ENCODE measurements at regions not wholly inside any gene's neighbourhood (a gene's known extent, or its start where the extent isn't known, plus 50 kb on each side); places are given as distances from the start of the nearest gene placed in this dataset.

GRCh38 chr2:133720429-133720828 is 152.2 kb upstream of the NCKAP5 start:
- TF ChIP-seq, protein P1, sequence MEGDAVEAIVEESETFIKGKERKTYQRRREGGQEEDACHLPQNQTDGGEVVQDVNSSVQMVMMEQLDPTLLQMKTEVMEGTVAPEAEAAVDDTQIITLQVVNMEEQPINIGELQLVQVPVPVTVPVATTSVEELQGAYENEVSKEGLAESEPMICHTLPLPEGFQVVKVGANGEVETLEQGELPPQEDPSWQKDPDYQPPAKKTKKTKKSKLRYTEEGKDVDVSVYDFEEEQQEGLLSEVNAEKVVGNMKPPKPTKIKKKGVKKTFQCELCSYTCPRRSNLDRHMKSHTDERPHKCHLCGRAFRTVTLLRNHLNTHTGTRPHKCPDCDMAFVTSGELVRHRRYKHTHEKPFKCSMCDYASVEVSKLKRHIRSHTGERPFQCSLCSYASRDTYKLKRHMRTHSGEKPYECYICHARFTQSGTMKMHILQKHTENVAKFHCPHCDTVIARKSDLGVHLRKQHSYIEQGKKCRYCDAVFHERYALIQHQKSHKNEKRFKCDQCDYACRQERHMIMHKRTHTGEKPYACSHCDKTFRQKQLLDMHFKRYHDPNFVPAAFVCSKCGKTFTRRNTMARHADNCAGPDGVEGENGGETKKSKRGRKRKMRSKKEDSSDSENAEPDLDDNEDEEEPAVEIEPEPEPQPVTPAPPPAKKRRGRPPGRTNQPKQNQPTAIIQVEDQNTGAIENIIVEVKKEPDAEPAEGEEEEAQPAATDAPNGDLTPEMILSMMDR (conservative IDR thresholded peaks at IDR 0.05; ENCODE audit: low read depth in 2 of 2): no peak
- TF ChIP-seq POLR2AphosphoS5 (IDR thresholded peaks at IDR 0.05; ENCODE audit: low read depth): no peak
- no peak for TF ChIP-seq JUNB (IDR thresholded peaks at IDR 0.05; ENCODE audit: unreplicated experiment)
- TF ChIP-seq, protein P2, sequence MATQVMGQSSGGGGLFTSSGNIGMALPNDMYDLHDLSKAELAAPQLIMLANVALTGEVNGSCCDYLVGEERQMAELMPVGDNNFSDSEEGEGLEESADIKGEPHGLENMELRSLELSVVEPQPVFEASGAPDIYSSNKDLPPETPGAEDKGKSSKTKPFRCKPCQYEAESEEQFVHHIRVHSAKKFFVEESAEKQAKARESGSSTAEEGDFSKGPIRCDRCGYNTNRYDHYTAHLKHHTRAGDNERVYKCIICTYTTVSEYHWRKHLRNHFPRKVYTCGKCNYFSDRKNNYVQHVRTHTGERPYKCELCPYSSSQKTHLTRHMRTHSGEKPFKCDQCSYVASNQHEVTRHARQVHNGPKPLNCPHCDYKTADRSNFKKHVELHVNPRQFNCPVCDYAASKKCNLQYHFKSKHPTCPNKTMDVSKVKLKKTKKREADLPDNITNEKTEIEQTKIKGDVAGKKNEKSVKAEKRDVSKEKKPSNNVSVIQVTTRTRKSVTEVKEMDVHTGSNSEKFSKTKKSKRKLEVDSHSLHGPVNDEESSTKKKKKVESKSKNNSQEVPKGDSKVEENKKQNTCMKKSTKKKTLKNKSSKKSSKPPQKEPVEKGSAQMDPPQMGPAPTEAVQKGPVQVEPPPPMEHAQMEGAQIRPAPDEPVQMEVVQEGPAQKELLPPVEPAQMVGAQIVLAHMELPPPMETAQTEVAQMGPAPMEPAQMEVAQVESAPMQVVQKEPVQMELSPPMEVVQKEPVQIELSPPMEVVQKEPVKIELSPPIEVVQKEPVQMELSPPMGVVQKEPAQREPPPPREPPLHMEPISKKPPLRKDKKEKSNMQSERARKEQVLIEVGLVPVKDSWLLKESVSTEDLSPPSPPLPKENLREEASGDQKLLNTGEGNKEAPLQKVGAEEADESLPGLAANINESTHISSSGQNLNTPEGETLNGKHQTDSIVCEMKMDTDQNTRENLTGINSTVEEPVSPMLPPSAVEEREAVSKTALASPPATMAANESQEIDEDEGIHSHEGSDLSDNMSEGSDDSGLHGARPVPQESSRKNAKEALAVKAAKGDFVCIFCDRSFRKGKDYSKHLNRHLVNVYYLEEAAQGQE (IDR thresholded peaks at IDR 0.05; ENCODE audit: unreplicated experiment): no peak
- TF ChIP-seq, protein P3, sequence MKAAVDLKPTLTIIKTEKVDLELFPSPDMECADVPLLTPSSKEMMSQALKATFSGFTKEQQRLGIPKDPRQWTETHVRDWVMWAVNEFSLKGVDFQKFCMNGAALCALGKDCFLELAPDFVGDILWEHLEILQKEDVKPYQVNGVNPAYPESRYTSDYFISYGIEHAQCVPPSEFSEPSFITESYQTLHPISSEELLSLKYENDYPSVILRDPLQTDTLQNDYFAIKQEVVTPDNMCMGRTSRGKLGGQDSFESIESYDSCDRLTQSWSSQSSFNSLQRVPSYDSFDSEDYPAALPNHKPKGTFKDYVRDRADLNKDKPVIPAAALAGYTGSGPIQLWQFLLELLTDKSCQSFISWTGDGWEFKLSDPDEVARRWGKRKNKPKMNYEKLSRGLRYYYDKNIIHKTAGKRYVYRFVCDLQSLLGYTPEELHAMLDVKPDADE (IDR thresholded peaks at IDR 0.05): no peak
- no peak for TF ChIP-seq EZH2phosphoT487 (IDR thresholded peaks at IDR 0.05; ENCODE audit: unreplicated experiment)
- TF ChIP-seq EZH2 (IDR thresholded peaks at IDR 0.05; ENCODE audit: low read depth, unreplicated experiment): no peak
- no peak for TF ChIP-seq CREB1 (CRISPR knock-in tag; IDR thresholded peaks at IDR 0.05; ENCODE audit: low read depth)

All from GM23338 (cell line).